Prostate gland (tissue), 2 donors: ENCODE measurements at regions not wholly inside any gene's neighbourhood (a gene's known extent, or its start where the extent isn't known, plus 50 kb on each side); places are given as distances from the start of the nearest gene placed in this dataset.

ENCODE experiments used
- DNase-seq: peaks from one replicate; pipeline ENCODE4 v3.0.0-alpha.2; 2019; ENCODE audit warnings: low spot score
- H3K27ac ChIP-seq, 2 donors: fragments of 200-600 bp; sonication (generic); 2 replicates each; pipeline ENCODE4 v1.5.1; 2017 to 2019
- H3K27me3 ChIP-seq: fragments of 200-600 bp; sonication (generic); replicated peaks from 2 replicates; pipeline ENCODE4 v1.5.1; 2019; ENCODE audit not compliant: insufficient read depth
- H3K36me3 ChIP-seq, 2 donors: fragments of 200-600 bp; sonication (generic); 1 replicate in 1 of 2; 2 replicates in 1 of 2; pipeline versions ENCODE4 v1.5.1 to v1.8.1; 2017 to 2019
- H3K4me1 ChIP-seq: fragments of 200-600 bp; sonication (generic); replicated peaks from 2 replicates; pipeline ENCODE4 v1.5.1; 2019
- H3K4me3 ChIP-seq, 2 donors: fragments of 200-600 bp; sonication (generic); 2 replicates each; pipeline ENCODE4 v1.5.1; 2017 to 2019
- H3K9me3 ChIP-seq: fragments of 200-600 bp; sonication (generic); 2 replicates; pipeline ENCODE4 v1.5.1; 2017
- POLR2A ChIP-seq: fragments of 450-650 bp; IDR thresholded peaks from one replicate; pipeline ENCODE4 v1.6.1; 2016; ENCODE audit warnings: antibody characterized with exemption, mild to moderate bottlenecking
- POLR2AphosphoS5 ChIP-seq: sonication (generic); formaldehyde crosslinking; IDR thresholded peaks from one replicate; pipeline ENCODE4 v1.6.1; 2017; ENCODE audit warnings: antibody characterized with exemption
- WGBS: methylation state at CpG from one replicate; pipeline ENCODE4 v1.1.5; 2018; 5-methylcytosine and 5-hydroxymethylcytosine counted together
- intact Hi-C: fragments of 100-400 bp; cut with DNase I; formaldehyde crosslinking; loops from one replicate; pipeline ENCODE4 v1.14.2; 2022
- TF ChIP-seq, protein P1 (sequence below), 4 experiments: fragments of 200-600 bp in 2 of 4; fragments of 450-650 bp in 2 of 4; sonication (generic) in 2 of 4; IDR thresholded peaks; 1 replicate in 3 of 4; 2 replicates in 1 of 4; pipeline ENCODE4 v1.5.1; 2016 to 2019; ENCODE audit warnings: antibody characterized with exemption in 4 of 4, mild to moderate bottlenecking in 2 of 4, moderate library complexity in 2 of 4

DNA sequence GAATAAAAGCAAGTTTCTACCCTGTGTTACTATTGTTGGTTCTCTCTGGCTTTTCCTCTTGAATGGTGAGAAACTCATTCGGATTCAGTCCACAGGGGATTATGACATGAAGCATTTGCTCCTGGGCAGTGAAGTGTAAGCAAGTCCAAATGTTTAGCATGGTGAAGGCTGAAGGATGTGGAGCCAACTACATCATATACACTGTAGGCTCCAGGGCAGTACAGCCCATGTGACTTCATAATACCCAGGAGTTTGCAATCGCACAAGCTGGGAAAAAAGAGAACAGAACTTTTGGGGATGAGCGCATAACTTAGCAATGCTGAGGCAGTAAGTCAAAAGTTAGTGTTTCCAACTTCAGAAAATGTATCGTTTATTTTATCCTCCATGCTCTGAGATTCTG, 695.7 kb upstream of the POU3F3 start:
- 88% methylated on average over 4 of the region's 4 CpGs for WGBS
- TF ChIP-seq POLR2A (no peak), POLR2AphosphoS5 (no peak)
- TF ChIP-seq, protein P1, sequence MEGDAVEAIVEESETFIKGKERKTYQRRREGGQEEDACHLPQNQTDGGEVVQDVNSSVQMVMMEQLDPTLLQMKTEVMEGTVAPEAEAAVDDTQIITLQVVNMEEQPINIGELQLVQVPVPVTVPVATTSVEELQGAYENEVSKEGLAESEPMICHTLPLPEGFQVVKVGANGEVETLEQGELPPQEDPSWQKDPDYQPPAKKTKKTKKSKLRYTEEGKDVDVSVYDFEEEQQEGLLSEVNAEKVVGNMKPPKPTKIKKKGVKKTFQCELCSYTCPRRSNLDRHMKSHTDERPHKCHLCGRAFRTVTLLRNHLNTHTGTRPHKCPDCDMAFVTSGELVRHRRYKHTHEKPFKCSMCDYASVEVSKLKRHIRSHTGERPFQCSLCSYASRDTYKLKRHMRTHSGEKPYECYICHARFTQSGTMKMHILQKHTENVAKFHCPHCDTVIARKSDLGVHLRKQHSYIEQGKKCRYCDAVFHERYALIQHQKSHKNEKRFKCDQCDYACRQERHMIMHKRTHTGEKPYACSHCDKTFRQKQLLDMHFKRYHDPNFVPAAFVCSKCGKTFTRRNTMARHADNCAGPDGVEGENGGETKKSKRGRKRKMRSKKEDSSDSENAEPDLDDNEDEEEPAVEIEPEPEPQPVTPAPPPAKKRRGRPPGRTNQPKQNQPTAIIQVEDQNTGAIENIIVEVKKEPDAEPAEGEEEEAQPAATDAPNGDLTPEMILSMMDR (IDR thresholded peaks at IDR 0.05): no peak

GRCh38 chr2:104163611-104164130, 690.2 kb upstream of the POU3F3 start:
- Histone ChIP-seq H3K9me3 (no peaks in the 10 kb centered on the region), H3K27me3 (no peaks in the 10 kb centered on the region), H3K4me3 (no peak overlapping the region), H3K36me3 (no peaks in the 10 kb centered on the region), H3K27ac (no peak overlapping the region), H3K4me1 (no peaks in the 10 kb centered on the region)
- 51% methylated on average over 2 of the region's 2 CpGs for WGBS
- DNase-seq: no peak
- intact Hi-C loops: no loop called here
- no peak for TF ChIP-seq POLR2AphosphoS5
- no peak for TF ChIP-seq POLR2A
- TF ChIP-seq, protein P1 (IDR thresholded peaks at IDR 0.05): no peak

More for the DNA sequence above, 695.7 kb upstream of the POU3F3 start:
- H3K36me3 ChIP-seq: no peaks in the 10 kb centered on the region
- H3K27me3 ChIP-seq: no peaks in the 10 kb centered on the region
- no peak overlapping the region for H3K4me3 ChIP-seq
- no peaks in the 10 kb centered on the region for H3K9me3 ChIP-seq
- intact Hi-C loops: no loop called here
- no peak for DNase-seq
- no peak overlapping the region for H3K27ac ChIP-seq
- no peaks in the 10 kb centered on the region for H3K4me1 ChIP-seq

DNA sequence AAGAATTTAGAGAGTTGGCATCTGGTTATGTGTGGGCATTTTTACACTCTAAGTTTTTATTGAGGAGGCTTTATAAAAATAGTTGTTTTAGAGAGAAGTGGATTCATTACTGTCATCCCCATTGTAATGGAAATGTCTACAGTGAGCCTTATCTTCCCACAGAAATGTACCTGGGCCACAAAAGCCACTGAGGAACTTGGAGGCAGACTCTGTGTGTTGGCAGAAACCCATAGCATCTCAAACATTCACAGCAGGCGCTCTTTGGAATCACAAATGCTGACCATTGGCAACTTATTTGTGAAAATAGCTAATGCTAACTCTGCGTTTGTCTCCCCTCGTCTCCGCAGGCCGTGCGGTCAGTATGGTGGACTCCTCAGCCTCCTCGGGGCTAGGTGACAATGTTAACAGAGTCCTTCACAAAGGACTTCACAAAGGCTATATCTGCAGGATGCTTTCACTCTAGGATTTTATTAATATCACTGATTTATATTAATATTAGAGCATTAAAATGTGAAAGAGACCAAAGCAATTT, 689.1 kb upstream of the POU3F3 start:
- TF ChIP-seq, protein P1 (IDR thresholded peaks at IDR 0.05): no peak
- no peak for TF ChIP-seq POLR2AphosphoS5
- TF ChIP-seq POLR2A: no peak
- Histone ChIP-seq H3K4me1 (no peaks in the 10 kb centered on the region), H3K27me3 (no peaks in the 10 kb centered on the region), H3K36me3 (no peaks in the 10 kb centered on the region), H3K4me3 (no peak overlapping the region), H3K9me3 (no peaks in the 10 kb centered on the region), H3K27ac (no peak overlapping the region)
- no peak for DNase-seq
- 90% methylated on average over 7 of the region's 7 CpGs for WGBS
- intact Hi-C loops: no loop called here

- Histone ChIP-seq H3K9me3 (no peaks in the 10 kb centered on the region), H3K4me1 (no peaks in the 10 kb centered on the region), H3K36me3 (no peaks in the 10 kb centered on the region), H3K4me3 (no peak overlapping the region), H3K27me3 (no peaks in the 10 kb centered on the region), H3K27ac (no peak overlapping the region)
- WGBS: 43% methylated on average over 1 of the region's 1 CpG
- intact Hi-C loops: no loop called here
- no peak for TF ChIP-seq POLR2A
- TF ChIP-seq, protein P1 (IDR thresholded peaks at IDR 0.05): no peak
- TF ChIP-seq POLR2AphosphoS5: no peak
- no peak for DNase-seq
These were observed 676.7 kb upstream of the POU3F3 start for GRCh38 chr2:104177179-104177578.

GRCh38 chr2:104179644-104180043, 674.3 kb upstream of the POU3F3 start:
- H3K27ac ChIP-seq: no peak overlapping the region

More at GRCh38 chr2:104179644-104180043, 674.3 kb upstream of the POU3F3 start:
- 96% methylated on average over 1 of the region's 1 CpG for WGBS
- no peaks in the 10 kb centered on the region for H3K9me3 ChIP-seq
- intact Hi-C loops: no loop called here
- H3K36me3 ChIP-seq: no peaks in the 10 kb centered on the region
- H3K4me3 ChIP-seq: no peak overlapping the region
- TF ChIP-seq POLR2AphosphoS5 (no peak), POLR2A (no peak)
- TF ChIP-seq, protein P1 (IDR thresholded peaks at IDR 0.05): no peak
- H3K27me3 ChIP-seq: no peaks in the 10 kb centered on the region
- no peak for DNase-seq
- H3K4me1 ChIP-seq: no peaks in the 10 kb centered on the region
